C4-2B (cell line): ENCODE measurements at regions not wholly inside any gene's neighbourhood (a gene's known extent, or its start where the extent isn't known, plus 50 kb on each side); places are given as distances from the start of the nearest gene placed in this dataset.

Experiments
- CTCF ChIP-seq: fragments of 450-650 bp; conservative IDR thresholded peaks from 2 replicates; pipeline ENCODE4 v1.5.1; 2017; ENCODE audit warnings: mild to moderate bottlenecking
- ZFX ChIP-seq: fragments of 450-650 bp; IDR thresholded peaks from 2 replicates; pipeline ENCODE4 v1.6.1; 2017

DNA sequence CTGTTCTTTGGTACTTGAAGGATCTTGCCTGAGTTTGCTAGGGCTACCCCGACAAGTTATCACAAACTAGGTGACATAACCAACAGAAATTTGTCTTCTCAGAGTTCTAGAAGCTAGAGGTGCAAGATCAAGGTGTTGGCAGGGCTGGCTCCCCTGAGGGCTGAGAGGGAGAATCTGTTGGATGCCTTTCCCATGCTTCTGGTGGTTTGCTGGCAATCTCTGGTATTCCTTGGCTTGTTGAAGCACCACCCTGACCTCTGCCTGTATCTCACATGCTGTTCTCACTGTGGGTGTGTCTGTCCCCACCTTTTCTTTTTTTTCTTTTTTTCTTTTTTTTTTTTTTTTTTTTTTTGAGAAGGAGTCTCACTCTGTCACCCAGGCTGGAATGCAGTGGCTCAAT lies 81.2 kb downstream of the VCPKMT start:
- TF ChIP-seq CTCF: no peak
- TF ChIP-seq ZFX: no peak
